ENCODE measurements at regions not wholly inside any gene's neighbourhood (a gene's known extent, or its start where the extent isn't known, plus 50 kb on each side); places are given as distances from the start of the nearest gene placed in this dataset.
"Not testable (repeated sequence)": the region's sequence is repeated elsewhere in the genome, so short reads cannot be mapped to it uniquely, and the experiment has no call there.

DNA sequence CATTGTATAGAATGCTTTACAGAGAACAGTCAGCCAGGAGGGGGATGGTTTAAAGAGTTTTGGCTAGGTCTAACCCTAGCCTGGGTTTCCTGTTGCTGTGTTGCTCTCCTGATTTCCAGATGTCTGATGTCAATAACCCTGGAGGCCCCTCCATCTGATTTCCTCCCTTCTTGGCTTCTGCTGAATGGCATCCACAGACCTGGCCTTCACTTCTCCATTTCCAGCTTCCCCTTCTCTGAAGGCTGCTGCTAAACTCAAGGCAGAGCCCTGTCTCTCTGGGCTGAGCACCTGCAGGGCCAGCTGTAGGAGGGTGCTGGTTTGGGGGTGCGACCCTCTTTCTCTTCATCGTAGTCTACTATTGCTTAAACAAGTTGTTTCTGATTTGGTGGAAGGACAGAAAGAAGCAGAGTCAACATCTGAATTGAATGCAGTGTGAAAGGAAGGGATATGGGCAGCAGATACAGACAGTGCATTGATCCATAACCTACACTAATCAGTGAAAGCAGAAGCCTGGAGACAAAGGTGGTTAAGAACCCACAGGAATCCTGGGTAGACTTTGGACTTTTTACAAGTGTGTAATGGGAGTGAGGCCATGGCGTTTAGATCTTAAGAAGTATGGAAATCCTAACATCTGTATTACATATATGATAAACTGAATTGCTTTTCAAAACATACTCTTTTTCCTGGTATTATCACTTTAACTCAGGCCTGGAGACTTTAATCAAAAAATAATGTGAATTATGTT lies 153.6 kb downstream of the HRH4 start:
- H3K27ac Mint-ChIP-seq (ENCODE audit: unreplicated experiment) = no peak overlapping the region
- no peak overlapping the region for H3K4me3 Mint-ChIP-seq (ENCODE audit: low read depth, unreplicated experiment)
- intact Hi-C loops (cut with micrococcal nuclease; ENCODE audit: unreplicated experiment) = no loop called here
- TF ChIP-seq, protein P1, sequence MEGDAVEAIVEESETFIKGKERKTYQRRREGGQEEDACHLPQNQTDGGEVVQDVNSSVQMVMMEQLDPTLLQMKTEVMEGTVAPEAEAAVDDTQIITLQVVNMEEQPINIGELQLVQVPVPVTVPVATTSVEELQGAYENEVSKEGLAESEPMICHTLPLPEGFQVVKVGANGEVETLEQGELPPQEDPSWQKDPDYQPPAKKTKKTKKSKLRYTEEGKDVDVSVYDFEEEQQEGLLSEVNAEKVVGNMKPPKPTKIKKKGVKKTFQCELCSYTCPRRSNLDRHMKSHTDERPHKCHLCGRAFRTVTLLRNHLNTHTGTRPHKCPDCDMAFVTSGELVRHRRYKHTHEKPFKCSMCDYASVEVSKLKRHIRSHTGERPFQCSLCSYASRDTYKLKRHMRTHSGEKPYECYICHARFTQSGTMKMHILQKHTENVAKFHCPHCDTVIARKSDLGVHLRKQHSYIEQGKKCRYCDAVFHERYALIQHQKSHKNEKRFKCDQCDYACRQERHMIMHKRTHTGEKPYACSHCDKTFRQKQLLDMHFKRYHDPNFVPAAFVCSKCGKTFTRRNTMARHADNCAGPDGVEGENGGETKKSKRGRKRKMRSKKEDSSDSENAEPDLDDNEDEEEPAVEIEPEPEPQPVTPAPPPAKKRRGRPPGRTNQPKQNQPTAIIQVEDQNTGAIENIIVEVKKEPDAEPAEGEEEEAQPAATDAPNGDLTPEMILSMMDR (IDR thresholded peaks at IDR 0.05; ENCODE audit: unreplicated experiment) = no peak
- BruUV-seq (replicated peaks) = no TSS peak
- DNase-seq = no peak
- H3K36me3 Mint-ChIP-seq (ENCODE audit: insufficient read depth, unreplicated experiment) = no peaks in the 10 kb centered on the region
- CTCF ChIA-PET = no interaction called here
- no peaks in the 10 kb centered on the region for H3K4me1 Mint-ChIP-seq (ENCODE audit: low read depth, unreplicated experiment)
- no peaks in the 10 kb centered on the region for H3K9me3 Mint-ChIP-seq (ENCODE audit: low read depth, unreplicated experiment)
- H3K27me3 Mint-ChIP-seq (ENCODE audit: unreplicated experiment) = peaks cover 62% of the 10 kb centered on the region

DNA sequence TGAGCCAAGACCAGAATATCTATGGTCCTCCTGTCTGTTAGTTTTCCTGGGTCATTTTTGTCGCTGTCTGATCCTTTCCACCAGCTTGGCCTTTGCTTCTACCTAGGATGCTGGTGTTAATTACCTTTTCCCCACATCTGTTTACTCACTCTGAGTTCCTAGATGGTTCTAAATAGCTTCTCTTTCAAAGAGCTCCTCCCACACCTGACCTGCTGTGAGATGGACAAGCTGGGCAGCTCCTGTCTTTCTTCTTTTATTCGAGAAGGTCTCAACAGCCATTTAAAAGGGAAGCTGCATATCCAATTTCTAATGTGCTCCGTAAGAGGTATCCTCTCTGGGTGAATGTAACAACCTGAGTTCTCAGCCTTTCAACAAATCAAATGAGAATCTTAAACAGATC lies 156.2 kb downstream of the HRH4 start:
- Mint-ChIP-seq H3K27ac (ENCODE audit: unreplicated experiment) (no peak overlapping the region), H3K36me3 (ENCODE audit: insufficient read depth, unreplicated experiment) (no peaks in the 10 kb centered on the region), H3K27me3 (ENCODE audit: unreplicated experiment) (peaks cover 49% of the 10 kb centered on the region), H3K9me3 (ENCODE audit: low read depth, unreplicated experiment) (no peaks in the 10 kb centered on the region), H3K4me1 (ENCODE audit: low read depth, unreplicated experiment) (no peaks in the 10 kb centered on the region), H3K4me3 (ENCODE audit: low read depth, unreplicated experiment) (no peak overlapping the region)
- TF ChIP-seq, protein P1 (IDR thresholded peaks at IDR 0.05; ENCODE audit: unreplicated experiment) = no peak
- intact Hi-C loops (cut with micrococcal nuclease; ENCODE audit: unreplicated experiment) = no loop called here
- no peak for DNase-seq
- CTCF ChIA-PET = no interaction called here
- no TSS peak for BruUV-seq (replicated peaks)

DNA sequence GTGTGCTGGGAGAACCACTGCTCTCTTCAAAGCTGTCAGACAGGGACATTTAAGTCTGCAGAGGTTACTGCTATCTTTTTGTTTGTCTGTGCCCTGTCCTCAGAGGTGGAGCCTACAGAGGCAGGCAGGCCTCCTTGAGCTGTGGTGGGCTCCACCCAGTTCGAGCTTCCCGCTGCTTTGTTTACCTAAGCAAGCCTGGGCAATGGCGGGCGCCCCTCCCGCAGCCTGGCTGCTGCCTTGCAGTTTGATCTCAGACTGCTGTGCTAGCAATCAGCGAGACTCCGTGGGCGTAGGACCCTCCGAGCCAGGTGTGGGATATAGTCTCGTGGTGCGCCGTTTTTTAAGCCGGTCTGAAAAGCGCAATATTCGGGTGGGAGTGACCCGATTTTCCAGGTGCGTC lies 164.0 kb downstream of the HRH4 start:
- H3K27ac Mint-ChIP-seq (ENCODE audit: unreplicated experiment); H3K36me3 Mint-ChIP-seq (ENCODE audit: insufficient read depth, unreplicated experiment); CTCF ChIA-PET; BruUV-seq (replicated peaks); H3K4me1 Mint-ChIP-seq (ENCODE audit: low read depth, unreplicated experiment); H3K4me3 Mint-ChIP-seq (ENCODE audit: low read depth, unreplicated experiment); intact Hi-C loops (cut with micrococcal nuclease; ENCODE audit: unreplicated experiment); H3K9me3 Mint-ChIP-seq (ENCODE audit: low read depth, unreplicated experiment); DNase-seq: not testable (repeated sequence)
- H3K27me3 Mint-ChIP-seq (ENCODE audit: unreplicated experiment) = peaks cover 36% of the 10 kb centered on the region

DNA sequence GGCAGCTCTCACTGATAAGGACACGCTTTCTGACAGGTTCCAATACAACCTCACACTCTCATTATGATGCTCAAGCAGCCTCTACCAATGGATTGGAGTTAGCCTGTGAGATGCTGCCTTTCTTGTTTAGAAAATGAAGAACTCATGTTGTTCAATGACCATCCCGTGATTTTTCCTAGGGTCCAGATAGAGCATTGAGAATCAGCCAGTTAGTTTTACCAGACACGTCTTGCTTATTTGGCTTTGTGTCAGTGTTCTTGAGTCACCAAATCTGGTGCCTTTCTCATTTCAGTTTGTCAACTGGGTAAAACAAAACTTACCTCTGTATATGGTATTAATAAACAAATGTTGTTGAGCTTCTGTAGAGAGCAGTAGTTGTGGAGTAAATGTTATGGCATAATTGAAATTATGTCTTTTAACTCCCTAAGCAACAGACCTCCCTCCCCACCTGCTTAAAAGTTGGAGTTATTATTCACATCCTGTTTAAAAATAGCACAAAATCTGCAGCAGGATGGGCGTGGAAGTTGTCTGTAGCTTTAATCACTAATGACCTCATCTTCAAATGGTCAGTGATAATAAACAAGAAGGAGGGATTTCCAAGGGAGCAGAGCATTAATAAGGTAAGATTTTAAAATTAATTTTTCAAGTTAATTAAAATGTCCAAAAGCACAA lies 167.3 kb downstream of the HRH4 start:
- no TSS peak for BruUV-seq (replicated peaks)
- DNase-seq = no peak
- no peaks in the 10 kb centered on the region for H3K36me3 Mint-ChIP-seq (ENCODE audit: insufficient read depth, unreplicated experiment)
- TF ChIP-seq, protein P1 (IDR thresholded peaks at IDR 0.05; ENCODE audit: unreplicated experiment) = no peak
- intact Hi-C loops (cut with micrococcal nuclease; ENCODE audit: unreplicated experiment) = no loop called here
- H3K4me1 Mint-ChIP-seq (ENCODE audit: low read depth, unreplicated experiment) = no peaks in the 10 kb centered on the region
- no peak overlapping the region for H3K27ac Mint-ChIP-seq (ENCODE audit: unreplicated experiment)
- CTCF ChIA-PET = no interaction called here
- peaks cover 66% of the 10 kb centered on the region for H3K27me3 Mint-ChIP-seq (ENCODE audit: unreplicated experiment)
- H3K4me3 Mint-ChIP-seq (ENCODE audit: low read depth, unreplicated experiment) = no peak overlapping the region
- no peaks in the 10 kb centered on the region for H3K9me3 Mint-ChIP-seq (ENCODE audit: low read depth, unreplicated experiment)

DNA sequence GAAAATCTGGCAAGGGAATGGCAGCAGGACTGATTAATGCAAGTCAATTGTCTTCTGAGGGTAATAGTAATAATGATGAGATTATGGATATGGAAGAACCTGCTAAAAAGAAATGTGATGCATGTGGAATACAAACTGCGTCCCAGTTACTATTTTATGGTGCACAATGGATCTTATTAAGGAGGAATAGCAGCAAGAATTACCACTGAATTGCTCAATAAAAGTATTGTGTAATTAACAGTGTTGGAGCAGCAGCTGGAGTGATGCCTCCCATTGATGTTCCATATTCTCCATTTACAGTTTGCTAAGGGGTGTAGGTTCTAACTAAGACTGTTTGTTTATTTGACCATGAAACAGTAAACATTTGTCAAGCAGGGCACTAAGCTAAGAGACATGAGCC lies 167.9 kb downstream of the HRH4 start:
- Mint-ChIP-seq H3K27ac (ENCODE audit: unreplicated experiment) (no peak overlapping the region), H3K9me3 (ENCODE audit: low read depth, unreplicated experiment) (no peaks in the 10 kb centered on the region), H3K27me3 (ENCODE audit: unreplicated experiment) (peaks cover 71% of the 10 kb centered on the region), H3K4me3 (ENCODE audit: low read depth, unreplicated experiment) (no peak overlapping the region), H3K36me3 (ENCODE audit: insufficient read depth, unreplicated experiment) (no peaks in the 10 kb centered on the region), H3K4me1 (ENCODE audit: low read depth, unreplicated experiment) (no peaks in the 10 kb centered on the region)
- no TSS peak for BruUV-seq (replicated peaks)
- DNase-seq = no peak
- CTCF ChIA-PET = no interaction called here
- intact Hi-C loops (cut with micrococcal nuclease; ENCODE audit: unreplicated experiment) = no loop called here
- TF ChIP-seq, protein P1 (IDR thresholded peaks at IDR 0.05; ENCODE audit: unreplicated experiment) = no peak
